Right renal cortex interstitium (tissue), 3 donors: ENCODE measurements at regions not wholly inside any gene's neighbourhood (a gene's known extent, or its start where the extent isn't known, plus 50 kb on each side); places are given as distances from the start of the nearest gene placed in this dataset.

Experiments used
- DNase-seq, 3 donors: peaks; one replicate each; pipeline ENCODE4 v3.0.0-alpha.2; 2013; ENCODE audit warnings: low read depth in 3 of 3, low spot score in 2 of 3

GRCh38 chr16:87221633-87222032 lies 95.6 kb downstream of the C16orf95 start:
- DNase-seq = no peak

- no peak for DNase-seq
These were observed 94.9 kb downstream of the C16orf95 start for GRCh38 chr16:87222335-87222734.

GRCh38 chr16:87223656-87224248 lies 93.4 kb downstream of the C16orf95 start:
- no peak for DNase-seq

GRCh38 chr16:87226926-87227295 lies 90.3 kb downstream of the C16orf95 start:
- no peak for DNase-seq

GRCh38 chr16:87227296-87227951 lies 89.8 kb downstream of the C16orf95 start:
- no peak for DNase-seq

- DNase-seq = no peak
These were observed 88.8 kb downstream of the C16orf95 start for GRCh38 chr16:87228363-87228762.

GRCh38 chr16:87229230-87230188 lies 87.7 kb downstream of the C16orf95 start:
- no peak for DNase-seq

GRCh38 chr16:87230571-87230970 lies 86.6 kb downstream of the C16orf95 start:
- no peak for DNase-seq

GRCh38 chr16:87231295-87231694 lies 85.9 kb downstream of the C16orf95 start:
- no peak for DNase-seq

- no peak for DNase-seq
These were observed 85.3 kb downstream of the C16orf95 start for GRCh38 chr16:87231911-87232310.

- DNase-seq = no peak
These were observed 83.3 kb downstream of the C16orf95 start for GRCh38 chr16:87233928-87234327.

GRCh38 chr16:87234601-87235000 lies 82.6 kb downstream of the C16orf95 start:
- DNase-seq = no peak

- no peak for DNase-seq
These were observed 81.2 kb downstream of the C16orf95 start for GRCh38 chr16:87235810-87236515.

GRCh38 chr16:87236516-87237115 lies 80.6 kb downstream of the C16orf95 start:
- no peak for DNase-seq

GRCh38 chr16:87238361-87238715 lies 78.9 kb downstream of the C16orf95 start:
- DNase-seq = no peak

GRCh38 chr16:87239545-87239944 lies 77.6 kb downstream of the C16orf95 start:
- no peak for DNase-seq

- no peak for DNase-seq
These were observed 76.7 kb downstream of the C16orf95 start for GRCh38 chr16:87240211-87241136.

- DNase-seq = no peak
These were observed 75.9 kb downstream of the C16orf95 start for GRCh38 chr16:87241137-87241771.

- no peak for DNase-seq
These were observed 73.7 kb downstream of the C16orf95 start for GRCh38 chr16:87243478-87243877.
